ENCODE measurements at regions not wholly inside any gene's neighbourhood (a gene's known extent, or its start where the extent isn't known, plus 50 kb on each side); places are given as distances from the start of the nearest gene placed in this dataset.

- BruUV-seq (replicated peaks), result no TSS peak
- peaks cover 20% of the 10 kb centered on the region for H3K9me3 Mint-ChIP-seq (ENCODE audit: unreplicated experiment)
- ChIA-PET CTCF (interaction anchor here (0.6 to 0.7 kb wide), 2 partner anchors 283 to 368 kb away, joined by 3 read pairs; no protein-coding TSS in a partner anchor), POLR2A (interaction anchor here (0.6 kb wide), 1 partner anchor 431 kb away, joined by 3 read pairs; no protein-coding TSS in a partner anchor)
- H3K27ac Mint-ChIP-seq (ENCODE audit: low read depth, unreplicated experiment), result no peak overlapping the region
- DNase-seq (ENCODE audit: unreplicated experiment), result no peak
- no peak overlapping the region for H3K4me3 Mint-ChIP-seq (ENCODE audit: unreplicated experiment)
- H3K36me3 Mint-ChIP-seq (ENCODE audit: insufficient read depth, unreplicated experiment), result no peaks in the 10 kb centered on the region
- TF ChIP-seq CTCF (IDR thresholded peaks at IDR 0.05; ENCODE audit: unreplicated experiment), result no peak
- no peaks in the 10 kb centered on the region for H3K4me1 Mint-ChIP-seq (ENCODE audit: insufficient read depth, unreplicated experiment)
- intact Hi-C loops (cut with micrococcal nuclease), result no loop called here
- H3K27me3 Mint-ChIP-seq (ENCODE audit: insufficient read depth, unreplicated experiment), result no peaks in the 10 kb centered on the region
Measured at GRCh38 chr17:33862772-33863602, 392.1 kb upstream of the CCL2 start.

GRCh38 chr17:33864758-33865229 lies 390.3 kb upstream of the CCL2 start:
- no TSS peak for BruUV-seq (replicated peaks)
- TF ChIP-seq CTCF (IDR thresholded peaks at IDR 0.05; ENCODE audit: unreplicated experiment), result no peak
- Mint-ChIP-seq H3K4me1 (ENCODE audit: insufficient read depth, unreplicated experiment) (no peaks in the 10 kb centered on the region), H3K9me3 (ENCODE audit: unreplicated experiment) (peaks cover 10% of the 10 kb centered on the region), H3K36me3 (ENCODE audit: insufficient read depth, unreplicated experiment) (no peaks in the 10 kb centered on the region), H3K27ac (ENCODE audit: low read depth, unreplicated experiment) (no peak overlapping the region), H3K27me3 (ENCODE audit: insufficient read depth, unreplicated experiment) (no peaks in the 10 kb centered on the region), H3K4me3 (ENCODE audit: unreplicated experiment) (no peak overlapping the region)
- DNase-seq (ENCODE audit: unreplicated experiment), result no peak
- intact Hi-C loops (cut with micrococcal nuclease), result no loop called here
- ChIA-PET POLR2A (no interaction called here), CTCF (no interaction called here)

GRCh38 chr17:33868899-33869298 lies 386.2 kb upstream of the CCL2 start:
- ChIA-PET CTCF (interaction anchor here (0.6 to 0.9 kb wide), 2 partner anchors 15 to 90 kb away, joined by 3 read pairs; no protein-coding TSS in a partner anchor), POLR2A (no interaction called here)
- Mint-ChIP-seq H3K4me1 (ENCODE audit: insufficient read depth, unreplicated experiment) (no peaks in the 10 kb centered on the region), H3K27me3 (ENCODE audit: insufficient read depth, unreplicated experiment) (no peaks in the 10 kb centered on the region), H3K27ac (ENCODE audit: low read depth, unreplicated experiment) (no peak overlapping the region), H3K9me3 (ENCODE audit: unreplicated experiment) (peaks cover 15% of the 10 kb centered on the region), H3K36me3 (ENCODE audit: insufficient read depth, unreplicated experiment) (no peaks in the 10 kb centered on the region), H3K4me3 (ENCODE audit: unreplicated experiment) (no peak overlapping the region)
- no peak for DNase-seq (ENCODE audit: unreplicated experiment)
- no TSS peak for BruUV-seq (replicated peaks)
- intact Hi-C loops (cut with micrococcal nuclease), result no loop called here
- no peak for TF ChIP-seq CTCF (IDR thresholded peaks at IDR 0.05; ENCODE audit: unreplicated experiment)

GRCh38 chr17:33870936-33871335 lies 384.1 kb upstream of the CCL2 start:
- POLR2A ChIA-PET, result no interaction called here
- no peak for TF ChIP-seq CTCF (IDR thresholded peaks at IDR 0.05; ENCODE audit: unreplicated experiment)
- Mint-ChIP-seq H3K36me3 (ENCODE audit: insufficient read depth, unreplicated experiment) (no peaks in the 10 kb centered on the region), H3K27me3 (ENCODE audit: insufficient read depth, unreplicated experiment) (no peaks in the 10 kb centered on the region), H3K4me3 (ENCODE audit: unreplicated experiment) (no peak overlapping the region), H3K4me1 (ENCODE audit: insufficient read depth, unreplicated experiment) (no peaks in the 10 kb centered on the region), H3K27ac (ENCODE audit: low read depth, unreplicated experiment) (no peak overlapping the region), H3K9me3 (ENCODE audit: unreplicated experiment) (peaks cover 7% of the 10 kb centered on the region)
- intact Hi-C loops (cut with micrococcal nuclease), result no loop called here
- no peak for DNase-seq (ENCODE audit: unreplicated experiment)
- no TSS peak for BruUV-seq (replicated peaks)
- CTCF ChIA-PET, result no interaction called here

All from MCF 10A (cell line).